Panc1 (cell line): ENCODE measurements at regions not wholly inside any gene's neighbourhood (a gene's known extent, or its start where the extent isn't known, plus 50 kb on each side); places are given as distances from the start of the nearest gene placed in this dataset.
A peak's percentile ranks its signal among the peaks of the same experiment; 100 is the strongest.

Experiments
- ATAC-seq: fragments of 200-7000 bp; cut with Tn5 transposase; 2 replicates; pipeline ENCODE4 v1.9.1; 2020; ENCODE audit warnings: mild to moderate bottlenecking, moderate library complexity
- BruUV-seq: library from RNA; stranded (reverse); fragments of 400-500 nt; replicated peaks from 2 replicates; lab custom pipeline; 2021; lab: Mats Ljungman, UMichigan
- CTCF ChIA-PET: fragments of 300-600 bp; sonication (Branson Sonifier 250); formaldehyde crosslinking; loops from one replicate; lab custom pipeline; 2022; ENCODE audit warnings: antibody characterized with exemption; lab: Charles Lee
- POLR2A ChIA-PET: fragments of 300-600 bp; sonication (Branson Sonifier 250); formaldehyde crosslinking; loops from one replicate; lab custom pipeline; 2022; ENCODE audit warnings: antibody characterized with exemption; lab: Charles Lee
- DNase-seq: peaks from one replicate; pipeline ENCODE4 v3.0.0-alpha.2; 2010; ENCODE audit warnings: low read depth, low spot score
- H3K27ac ChIP-seq: 2 replicates; pipeline ENCODE4 v1.5.1; 2011; ENCODE audit warnings: mild to moderate bottlenecking, low read length, inconsistent platforms
- H3K27me3 ChIP-seq: fragments of 200-500 bp; sonication (Bioruptor generic); 2 replicates; pipeline ENCODE4 v1.6.0; 2014; ENCODE audit warnings: low read length, inconsistent platforms; ENCODE audit not compliant: control insufficient read depth, insufficient read depth
- H3K36me3 ChIP-seq: fragments of 200-500 bp; sonication (Bioruptor generic); 2 replicates; pipeline ENCODE4 v1.5.1; 2014; ENCODE audit warnings: inconsistent platforms, mild to moderate bottlenecking, low read length, moderate library complexity; ENCODE audit not compliant: control insufficient read depth, insufficient read depth
- H3K4me1 ChIP-seq: 2 replicates; pipeline ENCODE4 v1.5.1; 2011; ENCODE audit warnings: inconsistent platforms, mild to moderate bottlenecking, low read length, moderate library complexity; ENCODE audit not compliant: control insufficient read depth, insufficient read depth
- H3K4me3 ChIP-seq, 2 experiments: 2 replicates each; pipeline ENCODE4 v1.5.1; 2011 to 2012; ENCODE audit warnings: low read depth in 2 of 2, low read length in 2 of 2, mild to moderate bottlenecking in 2 of 2, inconsistent platforms in 1 of 2, moderate library complexity in 1 of 2
- H3K9me3 ChIP-seq: fragments of 200-500 bp; sonication (Bioruptor generic); 2 replicates; pipeline ENCODE4 v1.5.1; 2014; ENCODE audit warnings: low read depth, mild to moderate bottlenecking, inconsistent platforms, low read length, moderate library complexity; ENCODE audit not compliant: control insufficient read depth, insufficient read depth
- POLR2AphosphoS5 ChIP-seq: IDR thresholded peaks from 2 replicates; pipeline ENCODE4 v1.6.1; 2012; ENCODE audit warnings: mild to moderate bottlenecking, low read depth, low read length, moderate library complexity
- SIN3A ChIP-seq: IDR thresholded peaks from 2 replicates; pipeline ENCODE4 v1.6.1; 2012; ENCODE audit warnings: low read depth, mild to moderate bottlenecking, low read length, moderate library complexity, borderline replicate concordance; ENCODE audit not compliant: insufficient read depth
- TCF7L2 ChIP-seq: IDR thresholded peaks from 2 replicates; pipeline ENCODE4 v1.6.1; 2011; ENCODE audit warnings: mild to moderate bottlenecking, low read depth, low read length, inconsistent platforms
- in situ Hi-C: cut with HindIII; loops from 2 replicates; pipeline ENCODE4 v1.10.0; 2016; ENCODE audit warnings: low sequenced_read_pairs, low pct_unique_long_range_greater_than_20kb
- intact Hi-C: fragments of 100-400 bp; cut with micrococcal nuclease; formaldehyde crosslinking; loops from one replicate; pipeline ENCODE4 v1.10.0; 2022; ENCODE audit not compliant: unreplicated experiment
- TF ChIP-seq, protein P1 (sequence below), 2 experiments: IDR thresholded peaks; 2 replicates each; pipeline ENCODE4 v1.6.1; 2011 to 2012; ENCODE audit warnings: low read depth in 2 of 2, control low read depth in 1 of 2, low read length in 1 of 2, mild to moderate bottlenecking in 1 of 2, moderate library complexity in 1 of 2; ENCODE audit not compliant: insufficient read depth in 1 of 2
- TF ChIP-seq, protein P2 (sequence below): fragments of 450-650 bp; IDR thresholded peaks from 2 replicates; pipeline ENCODE4 v1.5.1; 2017; ENCODE audit warnings: mild to moderate bottlenecking

DNA sequence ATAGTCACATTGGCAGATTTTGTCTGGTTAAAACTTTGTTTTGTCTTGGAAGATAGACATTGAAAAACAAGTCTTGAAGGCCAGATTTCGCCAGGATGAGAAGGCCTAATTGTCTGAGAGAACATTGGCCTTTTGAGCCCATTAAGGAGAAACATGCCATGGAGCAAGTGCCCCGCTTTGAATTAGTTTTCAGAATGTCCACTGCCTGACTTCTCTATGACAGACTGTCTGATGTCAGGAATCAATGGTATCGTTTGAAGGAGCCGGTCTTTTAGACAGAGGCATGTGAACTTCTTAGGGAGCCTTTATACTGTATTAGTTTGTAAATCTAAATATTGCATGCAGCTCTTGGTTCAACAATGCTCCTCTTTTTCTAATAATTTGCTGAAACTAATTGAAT is 155.9 kb downstream of the DLEU7 start:
- no peak overlapping the region for H3K4me3 ChIP-seq
- no peaks in the 10 kb centered on the region for H3K9me3 ChIP-seq
- no peak overlapping the region; the same call in 1 of the 2 replicates for H3K27ac ChIP-seq
- BruUV-seq = no TSS peak
- POLR2A ChIA-PET = no interaction called here
- TF ChIP-seq SIN3A (no peak), POLR2AphosphoS5 (no peak), TCF7L2 (no peak)
- TF ChIP-seq, protein P1, sequence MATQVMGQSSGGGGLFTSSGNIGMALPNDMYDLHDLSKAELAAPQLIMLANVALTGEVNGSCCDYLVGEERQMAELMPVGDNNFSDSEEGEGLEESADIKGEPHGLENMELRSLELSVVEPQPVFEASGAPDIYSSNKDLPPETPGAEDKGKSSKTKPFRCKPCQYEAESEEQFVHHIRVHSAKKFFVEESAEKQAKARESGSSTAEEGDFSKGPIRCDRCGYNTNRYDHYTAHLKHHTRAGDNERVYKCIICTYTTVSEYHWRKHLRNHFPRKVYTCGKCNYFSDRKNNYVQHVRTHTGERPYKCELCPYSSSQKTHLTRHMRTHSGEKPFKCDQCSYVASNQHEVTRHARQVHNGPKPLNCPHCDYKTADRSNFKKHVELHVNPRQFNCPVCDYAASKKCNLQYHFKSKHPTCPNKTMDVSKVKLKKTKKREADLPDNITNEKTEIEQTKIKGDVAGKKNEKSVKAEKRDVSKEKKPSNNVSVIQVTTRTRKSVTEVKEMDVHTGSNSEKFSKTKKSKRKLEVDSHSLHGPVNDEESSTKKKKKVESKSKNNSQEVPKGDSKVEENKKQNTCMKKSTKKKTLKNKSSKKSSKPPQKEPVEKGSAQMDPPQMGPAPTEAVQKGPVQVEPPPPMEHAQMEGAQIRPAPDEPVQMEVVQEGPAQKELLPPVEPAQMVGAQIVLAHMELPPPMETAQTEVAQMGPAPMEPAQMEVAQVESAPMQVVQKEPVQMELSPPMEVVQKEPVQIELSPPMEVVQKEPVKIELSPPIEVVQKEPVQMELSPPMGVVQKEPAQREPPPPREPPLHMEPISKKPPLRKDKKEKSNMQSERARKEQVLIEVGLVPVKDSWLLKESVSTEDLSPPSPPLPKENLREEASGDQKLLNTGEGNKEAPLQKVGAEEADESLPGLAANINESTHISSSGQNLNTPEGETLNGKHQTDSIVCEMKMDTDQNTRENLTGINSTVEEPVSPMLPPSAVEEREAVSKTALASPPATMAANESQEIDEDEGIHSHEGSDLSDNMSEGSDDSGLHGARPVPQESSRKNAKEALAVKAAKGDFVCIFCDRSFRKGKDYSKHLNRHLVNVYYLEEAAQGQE (IDR thresholded peaks at IDR 0.05; ENCODE audit: insufficient read depth in 1 of 2, low read depth in 2 of 2, low read length in 1 of 2) = no peak
- TF ChIP-seq, protein P2, sequence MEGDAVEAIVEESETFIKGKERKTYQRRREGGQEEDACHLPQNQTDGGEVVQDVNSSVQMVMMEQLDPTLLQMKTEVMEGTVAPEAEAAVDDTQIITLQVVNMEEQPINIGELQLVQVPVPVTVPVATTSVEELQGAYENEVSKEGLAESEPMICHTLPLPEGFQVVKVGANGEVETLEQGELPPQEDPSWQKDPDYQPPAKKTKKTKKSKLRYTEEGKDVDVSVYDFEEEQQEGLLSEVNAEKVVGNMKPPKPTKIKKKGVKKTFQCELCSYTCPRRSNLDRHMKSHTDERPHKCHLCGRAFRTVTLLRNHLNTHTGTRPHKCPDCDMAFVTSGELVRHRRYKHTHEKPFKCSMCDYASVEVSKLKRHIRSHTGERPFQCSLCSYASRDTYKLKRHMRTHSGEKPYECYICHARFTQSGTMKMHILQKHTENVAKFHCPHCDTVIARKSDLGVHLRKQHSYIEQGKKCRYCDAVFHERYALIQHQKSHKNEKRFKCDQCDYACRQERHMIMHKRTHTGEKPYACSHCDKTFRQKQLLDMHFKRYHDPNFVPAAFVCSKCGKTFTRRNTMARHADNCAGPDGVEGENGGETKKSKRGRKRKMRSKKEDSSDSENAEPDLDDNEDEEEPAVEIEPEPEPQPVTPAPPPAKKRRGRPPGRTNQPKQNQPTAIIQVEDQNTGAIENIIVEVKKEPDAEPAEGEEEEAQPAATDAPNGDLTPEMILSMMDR = no peak
- in situ Hi-C loops (no loop called here), intact Hi-C loops (no loop called here)
- H3K27me3 ChIP-seq = no peaks in the 10 kb centered on the region
- peaks cover 21% of the 10 kb centered on the region for H3K4me1 ChIP-seq
- CTCF ChIA-PET = no interaction called here
- no peaks in the 10 kb centered on the region for H3K36me3 ChIP-seq
- DNase-seq = no peak
- no peak for ATAC-seq

DNA sequence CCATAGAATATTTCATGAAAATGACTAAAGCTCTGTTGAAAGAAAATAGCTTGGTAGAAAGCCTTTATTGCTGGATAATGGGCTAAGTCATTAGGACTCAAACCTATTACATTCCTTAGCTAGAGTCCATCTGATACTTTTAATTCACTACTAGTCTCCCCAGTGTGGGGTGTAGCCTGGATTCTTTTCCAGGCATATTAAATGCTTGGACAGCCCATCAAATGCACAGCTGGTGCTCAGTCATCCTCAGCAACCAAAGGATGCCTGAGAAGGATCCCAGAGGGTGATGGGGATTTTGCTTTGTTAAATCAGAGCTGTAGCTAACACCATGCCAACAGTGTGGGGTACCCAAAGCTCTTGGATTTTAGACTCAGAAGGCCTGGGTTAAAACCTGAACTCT is 153.5 kb downstream of the DLEU7 start:
- peaks cover 24% of the 10 kb centered on the region for H3K4me1 ChIP-seq
- in situ Hi-C loops = no loop called here
- TF ChIP-seq POLR2AphosphoS5 (no peak), SIN3A (no peak), TCF7L2 (no peak)
- TF ChIP-seq, protein P1 (IDR thresholded peaks at IDR 0.05; ENCODE audit: insufficient read depth in 1 of 2, low read depth in 2 of 2, low read length in 1 of 2) = no peak
- TF ChIP-seq, protein P2 = no peak
- ChIA-PET POLR2A (no interaction called here), CTCF (no interaction called here)
- no peaks in the 10 kb centered on the region for H3K9me3 ChIP-seq
- peak overlapping the region; percentile 83 for H3K27ac ChIP-seq
- H3K27me3 ChIP-seq = no peaks in the 10 kb centered on the region
- H3K36me3 ChIP-seq = no peaks in the 10 kb centered on the region
- no TSS peak for BruUV-seq
- H3K4me3 ChIP-seq = no peak overlapping the region
- DNase-seq = no peak
- ATAC-seq = no peak
- intact Hi-C loops = no loop called here
